ENCODE measurements at regions not wholly inside any gene's neighbourhood (a gene's known extent, or its start where the extent isn't known, plus 50 kb on each side); places are given as distances from the start of the nearest gene placed in this dataset.

DNA sequence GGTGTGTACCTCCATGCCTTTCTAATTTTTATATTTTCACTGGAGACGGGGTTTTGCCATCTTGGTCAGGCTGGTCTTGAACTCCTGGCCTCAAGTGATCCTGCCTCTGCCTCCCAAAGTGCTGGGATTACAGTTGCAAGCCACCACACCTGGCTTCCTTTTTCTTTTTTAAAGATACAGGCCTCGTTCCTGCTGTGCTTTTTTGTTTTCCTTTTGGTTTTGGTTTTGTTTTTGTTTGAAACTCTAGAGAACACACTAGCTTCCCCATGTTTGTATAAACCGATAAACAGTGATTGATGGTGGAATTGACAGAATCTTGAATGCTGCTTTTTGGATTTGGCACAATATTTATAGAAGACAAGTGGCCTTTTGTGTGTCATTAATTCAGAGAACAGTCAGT is 1603.4 kb downstream of the MAT2B start:
- H3K4me1 ChIP-seq (ENCODE audit: control insufficient read depth, insufficient read depth, low read length): no peaks in the 10 kb centered on the region
- H3K27me3 ChIP-seq (ENCODE audit: control insufficient read depth, insufficient read depth, low read length): no peaks in the 10 kb centered on the region
- no peak for DNase-seq (ENCODE audit: low read depth, low spot score)
- H3K9me3 ChIP-seq (ENCODE audit: control insufficient read depth, insufficient read depth, low read length): no peaks in the 10 kb centered on the region
- no peaks in the 10 kb centered on the region for H3K36me3 ChIP-seq (ENCODE audit: control insufficient read depth, insufficient read depth, low read length)
- WGBS (ENCODE audit: insufficient coverage, insufficient read length): no CpG with 5 or more reads among the region's 3 CpGs
- no peak overlapping the region for H3K4me3 ChIP-seq (ENCODE audit: low read length)
- H3K27ac ChIP-seq (ENCODE audit: low read length): no peak overlapping the region

DNA sequence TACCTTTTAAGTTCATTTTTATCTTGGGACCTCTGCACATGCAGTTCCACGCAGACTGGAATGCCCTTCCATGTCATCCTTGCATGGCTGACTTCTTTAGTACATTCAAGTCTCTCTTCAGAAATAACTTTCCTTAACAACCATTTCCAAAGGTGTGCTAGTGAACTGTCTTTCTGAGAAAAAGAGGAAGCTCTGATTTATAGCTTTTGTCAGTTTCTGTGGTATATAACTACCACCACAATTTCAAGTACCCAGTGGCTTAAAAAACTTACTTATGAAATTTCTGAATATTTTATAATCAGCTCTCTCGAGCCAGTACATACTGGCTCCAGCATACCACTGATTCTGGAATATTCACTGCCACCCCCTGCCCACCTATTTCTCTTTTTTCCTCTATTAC is 1613.8 kb downstream of the MAT2B start:
- Histone ChIP-seq H3K27ac (ENCODE audit: low read length) (no peak overlapping the region), H3K36me3 (ENCODE audit: control insufficient read depth, insufficient read depth, low read length) (no peaks in the 10 kb centered on the region), H3K4me3 (ENCODE audit: low read length) (no peak overlapping the region), H3K4me1 (ENCODE audit: control insufficient read depth, insufficient read depth, low read length) (no peaks in the 10 kb centered on the region), H3K27me3 (ENCODE audit: control insufficient read depth, insufficient read depth, low read length) (no peaks in the 10 kb centered on the region), H3K9me3 (ENCODE audit: control insufficient read depth, insufficient read depth, low read length) (no peaks in the 10 kb centered on the region)
- DNase-seq (ENCODE audit: low read depth, low spot score): no peak
- no CpG with 5 or more reads among the region's 2 CpGs for WGBS (ENCODE audit: insufficient coverage, insufficient read length)

DNA sequence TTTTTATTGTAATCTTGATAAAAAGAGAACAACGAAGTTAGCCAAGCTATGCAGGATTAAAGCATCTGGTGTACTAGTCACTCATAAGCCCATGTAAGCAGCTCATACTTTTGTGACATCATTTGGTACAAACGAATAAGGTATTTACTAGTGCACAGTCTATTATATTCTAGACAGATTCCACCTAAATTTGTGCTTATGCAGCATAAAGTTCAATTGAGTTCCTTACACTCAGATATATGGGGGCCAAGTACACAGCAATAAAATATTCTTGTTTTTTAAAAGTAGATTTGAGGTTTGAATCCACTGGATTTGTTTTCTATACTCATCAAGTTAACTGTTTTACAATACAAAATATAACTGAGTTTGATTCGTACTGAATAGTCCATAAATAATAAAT is 1621.2 kb downstream of the MAT2B start:
- no CpG with 5 or more reads among the region's 3 CpGs for WGBS (ENCODE audit: insufficient coverage, insufficient read length)
- Histone ChIP-seq H3K27me3 (ENCODE audit: control insufficient read depth, insufficient read depth, low read length) (no peaks in the 10 kb centered on the region), H3K9me3 (ENCODE audit: control insufficient read depth, insufficient read depth, low read length) (no peaks in the 10 kb centered on the region), H3K27ac (ENCODE audit: low read length) (no peak overlapping the region), H3K4me3 (ENCODE audit: low read length) (no peak overlapping the region), H3K36me3 (ENCODE audit: control insufficient read depth, insufficient read depth, low read length) (no peaks in the 10 kb centered on the region), H3K4me1 (ENCODE audit: control insufficient read depth, insufficient read depth, low read length) (peaks cover 2% of the 10 kb centered on the region; the same call in 1 of the 2 replicates)
- DNase-seq (ENCODE audit: low read depth, low spot score): no peak

GRCh38 chr5:165127941-165128340 is 1622.5 kb downstream of the MAT2B start:
- H3K4me3 ChIP-seq (ENCODE audit: low read length): no peak overlapping the region
- no peak overlapping the region for H3K27ac ChIP-seq (ENCODE audit: low read length)
- no peak for DNase-seq (ENCODE audit: low read depth, low spot score)
- H3K27me3 ChIP-seq (ENCODE audit: control insufficient read depth, insufficient read depth, low read length): no peaks in the 10 kb centered on the region
- no peaks in the 10 kb centered on the region for H3K9me3 ChIP-seq (ENCODE audit: control insufficient read depth, insufficient read depth, low read length)
- H3K4me1 ChIP-seq (ENCODE audit: control insufficient read depth, insufficient read depth, low read length): peaks cover 2% of the 10 kb centered on the region; the same call in 1 of the 2 replicates
- no peaks in the 10 kb centered on the region for H3K36me3 ChIP-seq (ENCODE audit: control insufficient read depth, insufficient read depth, low read length)
- no CpG with 5 or more reads among the region's 2 CpGs for WGBS (ENCODE audit: insufficient coverage, insufficient read length)

- Histone ChIP-seq H3K27me3 (ENCODE audit: control insufficient read depth, insufficient read depth, low read length) (no peaks in the 10 kb centered on the region), H3K4me1 (ENCODE audit: control insufficient read depth, insufficient read depth, low read length) (peaks cover 2% of the 10 kb centered on the region; the same call in 1 of the 2 replicates), H3K36me3 (ENCODE audit: control insufficient read depth, insufficient read depth, low read length) (no peaks in the 10 kb centered on the region), H3K27ac (ENCODE audit: low read length) (no peak overlapping the region), H3K4me3 (ENCODE audit: low read length) (no peak overlapping the region), H3K9me3 (ENCODE audit: control insufficient read depth, insufficient read depth, low read length) (no peaks in the 10 kb centered on the region)
- WGBS (ENCODE audit: insufficient coverage, insufficient read length): no CpG with 5 or more reads among the region's 4 CpGs
- DNase-seq (ENCODE audit: low read depth, low spot score): no peak
Observed at GRCh38 chr5:165130656-165131055, 1625.2 kb downstream of the MAT2B start.

DNA sequence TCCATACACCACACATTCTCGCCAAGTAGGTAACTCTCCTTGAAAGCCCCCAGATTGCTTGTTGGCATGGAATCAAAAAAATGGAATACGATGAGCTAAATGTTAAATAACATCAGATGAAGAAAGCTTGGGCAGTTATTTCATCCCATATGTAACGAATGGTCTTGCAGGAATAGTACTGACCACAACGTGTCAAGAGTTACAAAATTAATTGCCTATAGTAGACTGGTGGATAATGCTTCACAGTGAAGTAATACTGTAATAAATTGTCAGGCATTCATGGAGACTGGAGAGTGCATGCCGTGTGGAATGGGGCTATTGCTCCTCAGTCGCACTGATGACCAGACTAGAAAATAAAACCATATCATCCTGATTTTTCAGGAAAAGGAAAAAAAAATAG is 1628.7 kb downstream of the MAT2B start:
- no peaks in the 10 kb centered on the region for H3K9me3 ChIP-seq (ENCODE audit: control insufficient read depth, insufficient read depth, low read length)
- no peak for DNase-seq (ENCODE audit: low read depth, low spot score)

DNA sequence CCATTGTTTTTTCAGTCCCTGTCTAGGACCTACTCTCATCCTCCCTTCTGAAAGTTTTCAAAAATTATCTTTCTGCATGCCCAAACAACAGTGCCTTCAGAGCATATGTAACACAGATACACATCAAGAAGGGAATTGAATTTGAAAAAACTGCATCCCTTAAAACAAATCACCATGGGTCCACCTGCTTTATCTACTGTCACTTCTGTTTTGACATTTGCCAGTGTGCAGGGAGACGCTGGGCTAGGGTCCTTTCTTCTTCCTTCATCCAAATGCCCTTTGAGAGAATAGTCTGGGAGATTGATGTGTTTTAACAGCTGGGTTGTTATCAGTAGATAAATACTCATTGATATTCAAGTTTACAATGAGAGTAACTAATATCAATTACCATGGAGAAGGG is 1630.1 kb downstream of the MAT2B start:
- Histone ChIP-seq H3K4me1 (ENCODE audit: control insufficient read depth, insufficient read depth, low read length) (no peaks in the 10 kb centered on the region), H3K27ac (ENCODE audit: low read length) (no peak overlapping the region), H3K27me3 (ENCODE audit: control insufficient read depth, insufficient read depth, low read length) (no peaks in the 10 kb centered on the region), H3K4me3 (ENCODE audit: low read length) (no peak overlapping the region), H3K9me3 (ENCODE audit: control insufficient read depth, insufficient read depth, low read length) (no peaks in the 10 kb centered on the region), H3K36me3 (ENCODE audit: control insufficient read depth, insufficient read depth, low read length) (no peaks in the 10 kb centered on the region)
- WGBS (ENCODE audit: insufficient coverage, insufficient read length): no CpG with 5 or more reads among the region's 1 CpG
- no peak for DNase-seq (ENCODE audit: low read depth, low spot score)

More for the DNA sequence above, 1628.7 kb downstream of the MAT2B start:
- no CpG with 5 or more reads among the region's 6 CpGs for WGBS (ENCODE audit: insufficient coverage, insufficient read length)
- Histone ChIP-seq H3K27me3 (ENCODE audit: control insufficient read depth, insufficient read depth, low read length) (no peaks in the 10 kb centered on the region), H3K27ac (ENCODE audit: low read length) (no peak overlapping the region), H3K4me3 (ENCODE audit: low read length) (no peak overlapping the region), H3K4me1 (ENCODE audit: control insufficient read depth, insufficient read depth, low read length) (peaks cover 2% of the 10 kb centered on the region; the same call in 1 of the 2 replicates), H3K36me3 (ENCODE audit: control insufficient read depth, insufficient read depth, low read length) (no peaks in the 10 kb centered on the region)

GRCh38 chr5:165137701-165138100 is 1632.3 kb downstream of the MAT2B start:
- DNase-seq (ENCODE audit: low read depth, low spot score): no peak
- no peaks in the 10 kb centered on the region for H3K4me1 ChIP-seq (ENCODE audit: control insufficient read depth, insufficient read depth, low read length)
- no CpG with 5 or more reads among the region's 2 CpGs for WGBS (ENCODE audit: insufficient coverage, insufficient read length)
- H3K4me3 ChIP-seq (ENCODE audit: low read length): no peak overlapping the region
- no peaks in the 10 kb centered on the region for H3K9me3 ChIP-seq (ENCODE audit: control insufficient read depth, insufficient read depth, low read length)
- no peak overlapping the region for H3K27ac ChIP-seq (ENCODE audit: low read length)
- no peaks in the 10 kb centered on the region for H3K27me3 ChIP-seq (ENCODE audit: control insufficient read depth, insufficient read depth, low read length)
- no peaks in the 10 kb centered on the region for H3K36me3 ChIP-seq (ENCODE audit: control insufficient read depth, insufficient read depth, low read length)

DNA sequence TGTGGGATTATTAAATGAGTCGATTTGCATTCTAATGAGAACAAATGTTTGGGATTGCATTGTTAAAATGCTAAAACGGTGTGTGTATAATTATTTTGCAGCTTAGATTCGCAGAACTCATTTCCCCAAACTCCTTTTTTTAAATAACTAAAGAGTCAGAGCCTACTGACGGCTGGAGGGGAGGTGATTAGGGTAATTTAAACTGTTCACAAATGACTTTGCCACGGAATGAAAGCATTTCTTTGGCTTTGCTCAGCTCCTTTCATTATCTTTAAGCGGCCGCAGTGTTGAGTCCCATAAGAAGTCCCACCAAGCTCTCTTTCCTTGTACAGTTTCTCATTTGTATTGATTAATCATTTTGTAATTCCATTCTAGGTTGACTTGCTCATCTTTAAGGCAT is 1632.8 kb downstream of the MAT2B start:
- no CpG with 5 or more reads among the region's 7 CpGs for WGBS (ENCODE audit: insufficient coverage, insufficient read length)
- DNase-seq (ENCODE audit: low read depth, low spot score): no peak
- Histone ChIP-seq H3K27ac (ENCODE audit: low read length) (no peak overlapping the region), H3K27me3 (ENCODE audit: control insufficient read depth, insufficient read depth, low read length) (no peaks in the 10 kb centered on the region), H3K4me1 (ENCODE audit: control insufficient read depth, insufficient read depth, low read length) (no peaks in the 10 kb centered on the region), H3K4me3 (ENCODE audit: low read length) (no peak overlapping the region), H3K36me3 (ENCODE audit: control insufficient read depth, insufficient read depth, low read length) (no peaks in the 10 kb centered on the region), H3K9me3 (ENCODE audit: control insufficient read depth, insufficient read depth, low read length) (no peaks in the 10 kb centered on the region)

GRCh38 chr5:165139262-165139661 is 1633.8 kb downstream of the MAT2B start:
- no peak overlapping the region for H3K27ac ChIP-seq (ENCODE audit: low read length)
- no peak for DNase-seq (ENCODE audit: low read depth, low spot score)
- H3K4me3 ChIP-seq (ENCODE audit: low read length): no peak overlapping the region
- no peaks in the 10 kb centered on the region for H3K27me3 ChIP-seq (ENCODE audit: control insufficient read depth, insufficient read depth, low read length)
- no CpG with 5 or more reads among the region's 3 CpGs for WGBS (ENCODE audit: insufficient coverage, insufficient read length)
- H3K36me3 ChIP-seq (ENCODE audit: control insufficient read depth, insufficient read depth, low read length): no peaks in the 10 kb centered on the region
- H3K9me3 ChIP-seq (ENCODE audit: control insufficient read depth, insufficient read depth, low read length): no peaks in the 10 kb centered on the region
- no peaks in the 10 kb centered on the region for H3K4me1 ChIP-seq (ENCODE audit: control insufficient read depth, insufficient read depth, low read length)

DNA sequence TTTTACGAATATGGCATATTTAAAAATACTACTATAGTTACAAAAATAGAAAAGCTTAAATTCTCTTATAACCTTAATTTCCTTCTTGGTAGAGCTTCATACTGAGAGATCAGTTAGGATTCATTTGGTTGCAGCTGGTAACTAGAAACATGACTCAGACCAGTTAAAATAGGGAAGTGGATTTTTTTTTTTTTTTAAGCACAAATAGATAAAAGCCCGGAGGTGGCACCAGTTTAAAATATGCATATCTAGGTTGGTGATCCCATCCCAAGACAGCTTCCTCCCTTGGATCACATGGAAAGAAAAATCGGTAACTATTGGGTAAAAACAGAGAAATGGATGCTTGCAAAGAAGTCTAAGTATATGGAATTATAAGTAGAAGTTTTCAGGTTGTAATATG is 1634.3 kb downstream of the MAT2B start:
- H3K27me3 ChIP-seq (ENCODE audit: control insufficient read depth, insufficient read depth, low read length): no peaks in the 10 kb centered on the region
- H3K9me3 ChIP-seq (ENCODE audit: control insufficient read depth, insufficient read depth, low read length): no peaks in the 10 kb centered on the region
- no peak for DNase-seq (ENCODE audit: low read depth, low spot score)
- H3K4me1 ChIP-seq (ENCODE audit: control insufficient read depth, insufficient read depth, low read length): no peaks in the 10 kb centered on the region
- no peak overlapping the region for H3K4me3 ChIP-seq (ENCODE audit: low read length)
- no peak overlapping the region for H3K27ac ChIP-seq (ENCODE audit: low read length)
- WGBS (ENCODE audit: insufficient coverage, insufficient read length): no CpG with 5 or more reads among the region's 3 CpGs
- H3K36me3 ChIP-seq (ENCODE audit: control insufficient read depth, insufficient read depth, low read length): no peaks in the 10 kb centered on the region
